NCI-H748 (cell line): ENCODE measurements at regions not wholly inside any gene's neighbourhood (a gene's known extent, or its start where the extent isn't known, plus 50 kb on each side); places are given as distances from the start of the nearest gene placed in this dataset.
"Not testable (repeated sequence)": the region's sequence is repeated elsewhere in the genome, so short reads cannot be mapped to it uniquely, and the experiment has no call there.

ENCODE experiments used
- DNase-seq: peaks from one replicate; lab custom pipeline; 2025; ENCODE audit not compliant: unreplicated experiment; lab: John Stamatoyannopoulos, UW

DNA sequence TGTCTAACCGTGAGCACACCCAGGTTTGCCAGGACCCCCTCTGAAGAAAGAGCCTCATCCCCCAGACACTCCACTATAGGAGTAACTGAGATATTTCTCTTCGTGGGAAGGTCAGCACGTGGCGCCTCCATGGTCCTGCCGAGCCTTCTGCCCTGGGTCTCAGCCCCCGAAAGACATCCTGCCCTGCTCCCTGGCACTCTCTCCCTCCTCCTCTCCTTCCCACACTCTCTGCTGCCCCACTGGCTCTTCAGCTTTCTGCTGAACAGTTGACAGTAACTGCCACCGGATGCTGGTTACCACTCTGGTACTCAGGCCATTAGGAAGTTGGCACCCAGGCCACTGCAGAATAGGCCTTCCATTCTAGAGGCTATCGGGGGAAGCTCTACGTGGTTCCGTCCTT lies 185.2 kb downstream of the UACA start:
- no peak for DNase-seq

DNA sequence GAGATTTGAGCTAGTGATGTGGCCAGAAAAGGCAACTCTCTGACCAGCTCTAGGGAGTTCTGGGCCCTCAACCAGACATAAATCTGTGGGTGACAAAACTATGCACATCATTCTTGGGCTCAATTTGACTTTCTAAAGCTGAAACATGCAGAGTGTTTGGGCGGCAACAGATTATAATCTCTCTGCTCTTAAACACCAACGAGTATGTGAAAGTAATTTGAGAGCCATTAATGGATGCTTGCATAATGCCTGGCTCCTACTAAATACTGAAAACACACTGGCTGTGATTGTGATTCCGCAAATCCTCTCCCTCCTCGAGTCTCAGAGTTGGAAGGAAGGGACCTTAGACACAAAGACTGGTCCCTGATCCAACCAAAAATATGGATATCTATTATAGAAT lies 186.7 kb downstream of the UACA start:
- no peak for DNase-seq

DNA sequence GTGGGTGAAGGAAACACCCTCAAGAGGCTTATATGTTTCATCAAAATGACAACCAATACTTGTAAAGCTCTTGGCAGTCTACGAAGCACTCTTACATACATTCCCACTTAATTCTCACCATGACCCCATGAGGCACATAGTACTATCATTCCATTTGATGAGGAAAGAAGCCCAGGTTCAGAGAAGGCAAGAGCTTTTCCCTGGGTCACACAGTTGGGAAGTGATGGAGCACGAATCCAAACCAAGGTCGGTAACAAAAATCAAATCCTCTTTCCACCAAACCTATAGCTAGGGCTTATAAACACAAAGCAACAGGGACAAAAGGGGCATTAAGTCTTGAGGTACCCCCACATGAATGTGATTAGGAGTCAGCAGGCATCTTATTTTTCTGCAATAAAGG lies 187.1 kb downstream of the UACA start:
- no peak for DNase-seq

DNA sequence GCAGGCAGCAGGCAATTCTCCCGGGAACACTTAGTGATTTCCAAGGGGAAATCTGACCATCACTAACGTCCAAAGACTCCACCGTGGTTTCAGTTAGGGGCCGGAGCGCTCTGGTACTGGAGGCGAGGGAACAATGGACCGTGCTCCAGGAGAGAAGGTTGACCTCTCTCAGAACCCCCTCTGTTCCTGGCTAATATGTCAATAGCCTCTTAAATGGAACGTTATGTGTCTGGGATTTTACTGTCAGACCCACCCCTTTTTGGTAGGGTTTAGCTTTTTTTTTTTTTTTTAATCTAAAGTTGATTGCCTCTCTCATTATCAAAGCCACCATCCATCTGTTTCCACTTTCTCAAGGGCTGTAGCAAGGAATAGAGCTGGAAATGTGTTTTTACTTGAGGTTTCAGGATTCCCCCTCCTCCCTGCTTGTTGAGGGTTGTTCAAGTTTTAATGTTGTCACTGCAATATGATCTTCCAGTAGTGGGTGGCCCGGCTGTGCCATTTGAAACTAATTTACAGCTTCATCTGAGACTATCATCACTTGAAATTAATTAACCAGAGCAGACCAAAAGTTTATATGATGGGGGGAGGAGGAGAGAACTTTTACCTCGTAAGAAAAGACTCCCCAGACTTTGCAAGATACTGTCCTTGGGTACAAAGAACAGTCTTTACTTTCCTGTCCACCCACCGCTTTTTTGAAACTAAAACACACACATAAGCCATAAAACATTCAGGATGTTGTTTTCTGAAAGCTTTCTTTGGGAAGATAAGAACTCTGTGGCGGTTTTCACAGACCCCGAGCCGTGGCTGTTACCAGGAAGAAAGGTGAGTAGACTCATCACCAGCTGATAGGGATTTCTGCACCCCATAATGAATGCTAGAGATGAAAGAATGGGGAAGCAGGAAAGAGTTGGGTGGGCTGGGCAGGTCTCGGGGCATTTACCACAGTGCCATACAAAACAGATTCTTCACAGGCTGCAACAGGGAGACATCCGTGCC lies 187.8 kb downstream of the UACA start:
- DNase-seq: no peak

DNA sequence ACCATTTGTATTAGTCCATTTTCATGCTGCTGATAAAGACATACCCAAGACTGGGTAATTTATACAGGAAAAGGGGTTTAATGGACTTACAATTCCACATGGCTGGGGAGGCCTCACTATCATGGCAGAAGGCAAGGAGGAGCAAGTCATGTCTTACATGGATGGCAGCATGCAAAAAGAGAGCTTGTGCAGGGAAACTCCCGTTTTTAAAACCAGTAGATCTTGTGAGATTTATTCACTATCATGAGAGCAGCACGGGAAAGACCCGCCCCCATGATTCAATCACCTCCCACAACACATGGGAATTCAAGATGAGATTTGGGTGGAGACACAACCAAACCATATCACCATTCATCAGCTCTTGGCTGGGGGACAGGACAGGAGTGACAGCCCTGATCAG lies 189.0 kb downstream of the UACA start:
- not testable (repeated sequence) for DNase-seq

DNA sequence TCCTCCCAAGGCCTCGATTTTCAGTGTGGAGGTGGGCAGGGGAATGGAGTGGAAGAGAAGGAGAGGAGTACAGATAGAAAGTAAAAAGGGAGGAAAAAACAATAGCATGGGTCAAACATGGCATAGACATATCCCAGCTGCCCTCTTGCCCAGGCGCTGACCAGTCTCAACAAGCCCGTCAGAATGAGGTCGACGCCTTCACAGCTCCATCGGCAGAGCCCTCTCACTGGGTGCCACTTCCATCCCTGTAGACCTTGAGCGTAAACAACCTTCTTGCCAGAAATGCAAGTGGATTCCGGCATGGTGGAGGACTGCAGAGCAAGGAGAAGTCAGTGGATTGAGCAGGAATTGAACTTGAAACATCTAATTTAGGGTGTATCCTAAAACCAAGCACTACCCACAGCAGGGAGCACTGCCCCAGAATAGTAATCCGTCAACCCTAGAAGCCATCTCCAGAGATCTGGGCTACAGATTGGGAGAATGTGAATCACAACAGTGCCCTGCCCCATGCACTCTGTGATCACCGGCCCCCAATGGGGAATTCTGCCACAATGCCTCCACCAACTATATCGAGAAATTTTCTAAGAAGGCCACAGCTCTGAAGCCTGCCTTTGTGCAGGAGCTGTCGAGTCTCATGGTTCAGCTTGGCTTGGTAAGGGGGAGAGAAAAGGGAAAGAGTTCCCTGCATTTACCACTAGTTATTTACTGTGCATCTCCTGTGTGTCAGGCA lies 190.1 kb downstream of the UACA start:
- no peak for DNase-seq

DNA sequence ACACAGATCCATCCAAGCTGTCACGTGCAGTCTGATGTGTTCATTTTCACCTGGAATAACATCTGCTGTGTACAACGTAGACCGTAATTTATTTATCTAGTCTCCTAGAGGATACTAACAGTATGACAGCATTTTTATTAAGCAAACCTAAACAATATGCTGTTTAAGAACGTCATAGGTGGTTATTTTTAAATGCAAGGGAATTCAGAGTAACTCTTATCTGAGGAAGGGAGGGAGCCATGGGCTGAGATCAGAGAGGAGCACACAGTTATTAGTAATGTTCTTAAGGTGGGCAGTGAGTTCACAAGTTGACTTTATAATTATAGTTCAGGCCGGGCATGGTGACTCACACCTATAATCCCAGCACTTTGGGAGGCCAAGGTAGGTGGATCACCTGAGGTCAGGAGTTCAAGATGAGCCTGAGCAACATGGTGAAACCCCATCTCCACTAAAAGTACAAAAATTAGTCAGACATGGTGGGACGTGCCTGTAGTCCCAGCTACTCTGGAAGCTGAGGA lies 193.6 kb downstream of the UACA start:
- no peak for DNase-seq

DNA sequence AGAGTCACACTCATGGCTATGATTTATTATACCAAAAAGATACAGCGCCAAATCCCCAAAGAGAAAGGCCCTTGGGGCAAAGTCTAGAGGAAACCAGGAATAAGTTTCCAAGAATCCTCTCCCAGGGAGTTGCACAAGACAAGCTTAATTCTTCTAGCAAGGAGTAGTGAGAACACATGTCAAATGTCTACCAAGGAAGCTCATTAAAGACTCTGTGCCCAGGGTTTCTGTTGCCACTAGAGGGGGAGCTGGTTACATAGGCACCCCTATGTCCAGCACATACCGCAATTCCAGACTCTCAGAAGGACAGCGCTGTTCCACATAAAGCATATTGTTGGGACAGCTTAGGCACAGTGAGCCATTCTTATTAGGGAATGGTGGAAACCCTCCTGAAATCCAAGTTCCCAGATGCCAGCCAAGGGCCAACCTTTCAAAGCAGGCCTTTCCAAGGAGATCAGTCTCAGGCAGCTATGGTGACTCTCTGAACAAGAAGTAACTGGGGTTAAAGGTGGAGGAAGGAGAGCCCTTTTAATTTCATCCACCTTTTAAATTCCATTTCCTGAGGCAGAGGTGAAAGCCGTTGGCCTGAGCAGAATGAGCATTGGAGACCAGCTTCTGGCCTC lies 194.2 kb downstream of the UACA start:
- DNase-seq: no peak

DNA sequence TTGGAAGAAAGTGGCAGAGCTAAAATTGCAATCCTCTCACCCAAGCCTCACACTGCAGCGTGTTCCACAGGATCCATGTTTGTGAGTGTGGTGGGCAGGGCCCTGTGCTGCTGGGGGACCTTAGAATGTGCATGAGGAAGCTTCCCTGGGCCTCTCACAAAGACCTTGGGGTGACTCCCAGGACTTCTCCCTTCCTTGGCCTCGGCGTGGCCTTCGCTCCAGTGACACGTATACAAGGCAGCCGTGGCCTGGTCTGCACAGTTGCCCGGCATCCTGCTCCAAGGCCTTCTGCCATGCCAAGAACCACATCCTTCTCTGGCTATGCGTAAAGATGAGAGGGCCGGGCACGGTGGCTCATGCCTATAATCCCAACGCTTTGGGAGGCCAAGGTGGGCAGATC lies 196.4 kb downstream of the UACA start:
- no peak for DNase-seq

DNA sequence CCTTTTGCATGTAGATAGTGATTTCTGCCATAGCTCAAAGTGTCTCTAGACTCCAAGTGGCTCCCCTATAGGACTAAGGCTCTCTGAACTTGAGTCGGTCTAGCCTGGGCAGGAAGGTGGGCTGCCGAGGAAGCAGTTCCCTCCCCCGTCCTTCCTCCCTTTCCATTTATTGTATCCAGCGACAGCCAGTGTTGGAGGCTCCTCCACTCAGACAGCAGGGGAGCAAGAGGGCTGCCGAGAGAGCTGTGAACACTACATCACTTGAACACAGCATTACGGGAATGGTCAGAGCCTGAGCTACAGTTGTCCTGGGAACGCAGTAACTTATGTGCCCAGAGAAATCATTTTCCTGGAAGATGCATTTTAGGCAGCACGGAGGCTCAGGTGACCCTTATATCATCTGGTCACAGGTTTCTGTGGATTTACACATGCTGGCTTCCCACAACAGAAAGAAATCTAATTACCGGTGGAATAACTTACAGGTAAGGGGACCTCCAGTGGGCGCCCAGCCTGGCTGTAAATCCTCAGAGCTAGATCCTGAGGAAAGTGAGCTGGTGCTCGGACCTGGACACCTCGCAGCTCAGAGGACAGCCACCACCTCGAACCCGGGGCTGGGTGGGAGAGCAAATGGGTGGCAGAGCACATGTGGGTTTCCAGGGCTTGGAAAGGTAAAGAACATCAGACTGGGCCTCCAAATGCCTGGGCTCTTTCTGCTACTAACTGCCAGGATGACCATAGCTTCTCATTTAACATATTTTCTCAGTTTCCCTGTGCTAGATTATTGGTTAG lies 197.1 kb downstream of the UACA start:
- DNase-seq: no peak

DNA sequence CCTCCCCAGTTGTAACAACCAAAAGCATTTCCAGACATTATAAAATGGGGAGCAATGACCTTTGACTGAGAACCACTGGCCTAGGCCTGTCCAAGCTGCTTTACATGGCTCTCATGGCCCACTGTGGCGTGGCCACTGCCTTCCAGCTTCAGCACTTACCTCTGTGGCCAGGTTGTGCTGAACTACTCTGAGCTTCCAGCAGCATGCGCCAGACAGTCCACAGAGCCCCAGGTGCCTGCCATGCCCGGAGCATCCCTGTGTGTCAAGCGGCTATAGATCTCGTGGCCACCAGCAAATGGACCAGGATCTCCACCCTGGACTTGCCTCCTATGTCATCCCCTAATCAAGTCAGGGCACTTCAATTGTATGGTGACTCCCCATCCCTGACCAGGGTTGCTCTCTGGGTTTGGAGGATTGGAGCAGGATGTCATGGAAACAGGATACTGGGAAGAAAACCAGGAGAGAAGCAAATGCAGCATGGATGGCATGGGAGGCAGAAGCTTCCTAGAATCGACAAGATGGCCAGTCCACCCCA lies 199.7 kb downstream of the UACA start:
- no peak for DNase-seq

DNA sequence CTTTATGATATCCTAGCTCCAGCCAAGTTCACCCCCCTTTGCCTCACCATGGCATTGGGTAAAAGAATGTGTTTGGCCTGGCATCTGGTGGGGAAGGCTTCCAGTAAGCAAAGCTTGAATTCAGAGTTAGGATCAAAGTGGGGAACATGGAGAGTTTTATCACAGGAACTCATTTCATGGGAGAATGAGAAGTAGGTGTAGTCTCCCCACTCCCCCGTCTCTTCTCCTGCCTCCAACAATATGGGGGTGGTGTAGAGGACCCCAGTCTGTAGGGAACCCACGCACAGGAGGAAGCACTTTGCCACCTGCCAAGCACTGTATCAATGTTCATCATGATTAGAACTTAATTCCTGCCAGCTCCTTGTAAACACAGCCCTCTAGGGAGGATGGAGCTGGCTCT lies 200.5 kb downstream of the UACA start:
- DNase-seq: no peak

DNA sequence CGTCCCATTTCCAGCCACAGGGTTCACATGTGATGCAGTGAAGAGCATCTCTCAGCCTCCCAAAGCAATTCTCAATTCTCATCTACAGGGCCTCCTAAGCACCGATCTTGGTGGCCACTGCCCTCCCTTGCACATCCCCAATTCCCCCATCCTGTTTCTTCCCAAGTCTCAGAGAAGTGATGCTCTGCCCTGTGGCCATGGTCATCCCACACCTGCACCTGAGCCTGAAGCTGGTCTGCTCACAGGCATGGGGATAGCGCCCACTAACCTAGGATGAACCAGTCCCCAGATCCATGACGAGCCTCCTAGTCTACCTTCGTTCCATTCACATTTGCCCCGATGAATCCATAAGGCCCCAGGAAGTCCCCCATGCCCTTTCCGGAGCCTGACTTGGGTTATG lies 201.5 kb downstream of the UACA start:
- no peak for DNase-seq

DNA sequence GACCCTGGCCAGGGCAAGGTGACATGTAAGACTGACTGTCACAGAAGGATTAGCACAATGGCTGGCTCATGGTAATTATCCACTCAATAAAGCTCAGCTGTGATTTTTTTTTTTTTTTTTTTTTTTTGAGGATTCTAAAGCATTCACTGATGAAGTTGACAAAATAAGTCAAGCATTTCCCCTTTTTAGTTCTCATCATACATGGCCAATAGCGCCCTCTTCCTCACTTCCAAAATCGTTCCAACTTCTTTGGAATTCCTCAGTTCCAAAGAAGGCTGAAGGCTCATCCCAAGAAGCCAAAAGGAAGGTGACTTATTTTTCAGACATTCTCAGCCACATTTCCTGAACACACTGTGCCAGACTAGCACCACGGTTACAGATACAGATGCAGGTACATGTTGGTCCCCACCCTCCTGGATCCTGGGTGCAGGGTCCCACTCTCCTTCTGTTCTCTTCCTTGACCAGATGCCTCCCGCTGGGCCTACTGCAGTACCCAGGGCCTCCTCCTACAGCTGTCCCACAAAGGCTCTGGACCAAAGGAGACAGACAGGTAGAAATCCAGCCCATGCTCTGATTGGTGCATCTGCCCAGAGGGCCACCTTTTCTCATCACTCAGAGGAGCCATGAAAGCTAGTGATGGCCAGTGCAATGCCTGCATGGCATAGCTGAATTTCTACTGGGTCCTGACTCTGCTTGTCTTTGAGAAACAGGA lies 202.6 kb downstream of the UACA start:
- no peak for DNase-seq

DNA sequence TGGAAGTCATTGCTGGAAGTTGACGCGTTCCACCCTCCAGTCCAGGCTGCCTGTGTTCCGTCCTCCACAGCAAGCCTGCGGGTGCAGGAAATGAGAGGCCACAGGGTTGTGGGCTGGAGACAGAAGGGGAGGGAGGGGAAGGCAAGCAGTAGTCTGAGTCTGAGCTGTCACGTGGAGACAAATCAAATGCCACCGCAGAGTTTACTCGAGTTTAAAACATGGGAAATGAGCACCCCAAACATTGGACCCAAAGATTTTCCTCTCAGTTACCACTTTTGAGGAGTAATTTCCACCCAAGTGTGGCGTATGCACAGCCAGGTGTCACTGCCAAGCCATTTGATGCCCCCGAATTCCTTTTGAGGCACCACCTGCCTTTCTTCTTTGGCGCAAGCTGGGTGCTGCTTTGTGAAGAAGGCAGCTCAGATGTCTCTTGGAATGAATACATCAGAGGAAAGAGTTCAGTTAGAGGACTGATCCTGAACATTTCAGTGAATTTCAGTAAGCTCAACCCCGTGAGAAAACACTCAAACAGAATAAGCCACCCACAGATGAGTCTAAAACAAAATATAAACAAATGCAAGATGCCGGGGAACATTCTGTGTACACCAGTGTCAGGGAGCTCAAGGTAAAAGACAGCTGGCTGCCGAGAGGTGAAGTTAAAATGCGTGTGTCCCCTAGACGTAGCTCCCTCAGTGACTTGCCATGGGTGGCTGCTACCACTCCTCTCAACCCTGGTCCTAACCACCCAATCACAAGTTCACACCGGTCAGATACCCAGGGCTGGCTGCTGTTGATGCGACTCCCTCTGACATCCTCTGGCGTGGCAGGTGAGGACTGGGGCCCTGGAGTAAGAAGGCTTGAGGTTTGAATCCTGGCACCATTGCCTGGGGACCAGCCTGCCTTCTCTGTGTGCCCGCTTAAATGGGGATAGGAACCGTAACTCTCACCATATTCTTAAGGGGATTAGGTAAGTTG lies 203.8 kb downstream of the UACA start:
- DNase-seq: no peak

DNA sequence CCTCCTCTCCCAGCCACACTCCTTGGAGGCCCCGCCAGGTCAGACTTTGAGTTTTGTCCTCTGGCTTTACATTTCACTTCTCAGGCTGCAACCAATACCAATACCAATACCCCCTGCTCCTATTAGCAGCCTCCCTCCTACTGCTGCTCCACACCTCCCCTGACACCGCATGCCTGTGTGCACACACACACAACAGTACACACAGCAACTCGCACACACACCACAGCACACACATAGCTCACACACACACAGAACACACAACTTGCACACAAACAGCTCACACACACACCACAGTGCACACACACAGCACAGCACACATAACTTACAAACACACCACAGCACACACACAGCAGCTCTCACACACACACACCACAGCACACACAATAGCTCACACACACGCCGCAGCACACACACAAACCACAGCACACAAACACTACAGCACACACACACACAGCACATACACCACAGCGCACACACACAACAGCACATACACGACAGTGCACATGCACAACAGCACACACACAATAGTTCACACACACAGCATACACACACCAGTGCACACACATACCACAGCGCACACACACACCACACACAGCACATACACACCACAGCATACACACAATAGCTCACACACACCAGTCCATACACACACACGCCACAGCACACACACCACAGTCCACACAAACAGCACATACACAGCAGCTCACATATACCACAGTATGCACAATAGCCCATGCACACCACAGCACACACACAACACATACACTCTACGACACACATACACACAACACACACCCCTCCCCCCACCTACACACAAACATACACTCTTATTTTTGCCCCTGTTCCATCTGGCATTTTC lies 204.7 kb downstream of the UACA start:
- DNase-seq: no peak

DNA sequence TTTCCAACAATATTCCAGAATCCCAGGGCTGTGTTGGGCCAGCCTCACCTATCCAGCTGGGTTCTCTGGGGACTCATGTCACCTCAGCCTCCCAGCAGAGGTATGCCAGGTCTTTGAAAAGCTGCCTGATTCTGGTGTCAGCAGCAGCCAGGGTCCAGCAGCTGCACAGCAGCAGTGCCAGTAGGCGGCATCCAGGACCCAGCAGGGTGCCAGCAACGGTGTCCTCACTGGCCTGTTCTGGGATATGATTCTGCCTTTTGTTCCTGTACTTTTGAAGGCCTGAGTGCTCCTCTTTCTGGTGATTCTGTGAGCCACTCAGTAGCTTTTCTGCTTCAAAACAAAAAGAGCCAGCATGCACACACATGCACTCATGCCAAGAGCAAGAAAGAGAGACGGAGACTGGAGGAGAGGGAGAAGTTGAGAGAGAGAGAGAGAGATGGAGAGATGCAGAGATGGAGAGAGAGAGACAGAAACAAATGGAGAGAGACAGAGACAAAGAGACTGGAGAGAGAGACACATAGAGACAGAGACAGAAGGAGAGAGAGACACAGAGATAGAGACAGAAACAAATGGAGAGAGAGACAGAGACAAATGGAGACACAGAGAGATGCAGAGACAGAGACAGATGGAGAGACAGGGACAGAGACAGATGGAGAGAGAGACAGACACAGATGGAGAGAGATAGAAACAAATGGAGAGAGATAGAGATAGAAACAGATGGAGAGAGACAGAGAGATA lies 205.7 kb downstream of the UACA start:
- no peak for DNase-seq
